NCI-H1930 (cell line): ENCODE measurements at regions not wholly inside any gene's neighbourhood (a gene's known extent, or its start where the extent isn't known, plus 50 kb on each side); places are given as distances from the start of the nearest gene placed in this dataset.
"Not testable (repeated sequence)": the region's sequence is repeated elsewhere in the genome, so short reads cannot be mapped to it uniquely, and the experiment has no call there.

Experiments used
- DNase-seq, 2 experiments: peaks; one replicate each; lab custom pipeline; 2025; lab: John Stamatoyannopoulos, UW

DNA sequence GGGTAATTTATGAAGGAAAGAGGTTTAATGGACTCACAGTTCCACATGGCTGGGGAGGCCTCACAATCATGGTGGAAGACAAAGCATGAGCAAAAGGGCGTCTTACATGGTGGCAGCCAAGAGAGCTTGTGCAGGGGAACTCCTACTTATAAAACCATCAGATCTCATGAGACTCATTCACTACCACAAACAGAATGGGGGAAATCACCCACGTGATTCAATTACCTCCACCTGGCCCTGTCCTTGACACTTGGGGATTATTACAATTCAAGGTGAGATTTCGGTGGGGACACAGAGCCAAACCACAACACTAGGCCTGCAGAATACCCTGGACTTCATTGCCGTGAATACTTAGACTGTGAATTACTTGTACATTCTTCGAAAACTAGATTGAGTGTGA, 431.7 kb upstream of the TENM3 start:
- not testable (repeated sequence) for DNase-seq

- no peak for DNase-seq
These were observed 423.3 kb upstream of the TENM3 start for GRCh38 chr4:181819946-181820345.

GRCh38 chr4:181820553-181820952, 422.6 kb upstream of the TENM3 start:
- DNase-seq = peak; percentile 33 to 69

DNA sequence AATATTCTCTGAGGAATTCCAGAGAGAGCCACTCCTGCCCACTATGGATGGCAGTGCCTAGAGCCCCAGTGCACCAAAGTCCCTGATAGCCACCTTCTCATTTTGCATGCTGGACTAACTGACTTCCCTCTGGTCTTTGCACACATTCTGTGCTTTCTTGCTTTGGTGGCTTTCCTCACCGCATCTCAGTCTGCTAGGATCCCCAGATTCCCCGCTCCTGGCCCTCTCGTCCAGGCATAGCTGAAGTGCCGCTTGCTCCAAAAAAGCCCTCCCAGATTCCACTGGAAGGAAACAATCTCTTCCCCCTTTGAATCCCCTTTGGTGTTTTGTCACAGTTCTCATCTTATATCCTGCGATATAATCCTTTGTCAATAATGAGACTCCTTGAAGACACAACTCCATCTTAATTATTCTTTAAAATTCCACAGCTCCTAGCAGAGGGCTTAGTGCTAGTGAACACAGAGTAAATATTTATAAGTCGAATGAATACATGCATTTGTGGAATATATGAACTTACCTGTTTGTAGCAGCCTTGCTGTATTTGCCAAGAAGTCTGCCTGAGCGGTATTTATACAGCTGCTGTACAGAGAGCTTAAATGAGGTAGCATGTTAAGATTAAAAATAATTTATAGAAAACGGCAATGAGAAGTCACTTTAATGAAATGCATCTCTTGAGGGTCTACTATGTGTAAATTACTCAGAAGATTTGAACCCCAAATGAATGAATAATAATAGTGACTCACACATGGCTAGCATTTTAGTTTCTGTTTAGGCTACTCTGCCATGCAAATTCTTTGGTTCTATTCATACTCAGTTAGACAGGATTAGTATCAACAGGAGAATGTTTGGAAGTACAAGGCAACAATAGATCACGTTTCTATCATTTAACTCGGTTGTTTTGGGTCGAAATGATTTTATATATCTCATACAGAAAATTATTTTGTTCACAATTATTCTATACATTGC, 421.9 kb upstream of the TENM3 start:
- peak in 1 of 2 experiments; percentile 13 for DNase-seq

DNA sequence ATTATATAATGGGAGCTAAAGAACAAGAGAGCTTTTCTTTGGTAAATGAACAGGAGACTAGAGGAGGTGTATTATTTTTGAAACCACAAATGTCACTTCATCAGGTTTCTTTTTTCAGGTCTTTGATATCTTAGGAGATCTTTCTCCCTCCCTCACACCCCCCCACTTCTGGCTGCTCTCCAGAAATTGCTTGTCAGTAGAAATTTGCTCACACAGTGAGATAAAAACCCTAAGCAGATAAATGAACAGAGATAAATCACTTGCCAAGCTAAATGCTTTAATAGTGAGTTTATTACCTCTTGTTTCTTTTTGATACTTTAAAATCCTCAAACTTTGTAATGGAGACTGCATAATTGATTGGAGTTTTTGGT, 421.2 kb upstream of the TENM3 start:
- DNase-seq = no peak

GRCh38 chr4:181823183-181823582, 420.0 kb upstream of the TENM3 start:
- DNase-seq = no peak

- DNase-seq = no peak
These were observed 419.6 kb upstream of the TENM3 start for GRCh38 chr4:181823645-181824044.

DNA sequence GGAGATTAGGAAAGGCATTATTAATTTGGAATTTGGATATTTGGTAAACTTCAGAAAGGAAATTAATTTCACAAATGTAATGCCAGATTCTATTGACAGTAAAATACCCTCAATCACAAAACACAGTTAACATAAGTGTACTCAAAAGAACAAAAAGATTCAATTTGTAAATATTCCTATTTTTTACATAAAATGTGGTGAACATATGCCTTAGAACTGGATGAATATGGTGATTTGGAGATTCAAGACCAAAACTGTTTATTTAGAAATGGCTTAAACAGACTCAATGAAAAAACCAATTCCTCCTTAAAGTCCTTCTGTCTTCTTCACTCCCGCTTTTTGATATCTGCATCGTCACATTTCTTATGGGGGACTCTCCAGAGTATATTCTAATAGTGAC, 417.6 kb upstream of the TENM3 start:
- no peak for DNase-seq

DNA sequence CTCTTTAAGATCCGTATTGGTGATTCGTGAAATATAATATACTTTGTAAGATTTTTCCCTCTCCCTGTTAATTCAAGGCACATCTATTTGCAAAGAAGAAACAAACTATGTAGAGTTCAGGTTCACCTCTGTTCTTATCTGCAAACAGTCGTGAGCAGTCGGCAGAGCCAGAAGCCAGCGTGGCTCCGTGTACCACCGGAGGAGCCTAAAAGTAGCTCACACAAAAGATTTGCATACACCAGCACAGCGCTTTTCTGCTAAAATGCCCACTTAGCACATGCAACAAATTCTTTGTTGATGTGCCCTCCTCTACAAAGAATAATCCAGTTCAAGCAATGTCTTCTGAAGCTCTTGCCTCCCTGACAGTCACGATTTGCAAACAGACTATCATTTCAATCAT, 416.0 kb upstream of the TENM3 start:
- DNase-seq = no peak

DNA sequence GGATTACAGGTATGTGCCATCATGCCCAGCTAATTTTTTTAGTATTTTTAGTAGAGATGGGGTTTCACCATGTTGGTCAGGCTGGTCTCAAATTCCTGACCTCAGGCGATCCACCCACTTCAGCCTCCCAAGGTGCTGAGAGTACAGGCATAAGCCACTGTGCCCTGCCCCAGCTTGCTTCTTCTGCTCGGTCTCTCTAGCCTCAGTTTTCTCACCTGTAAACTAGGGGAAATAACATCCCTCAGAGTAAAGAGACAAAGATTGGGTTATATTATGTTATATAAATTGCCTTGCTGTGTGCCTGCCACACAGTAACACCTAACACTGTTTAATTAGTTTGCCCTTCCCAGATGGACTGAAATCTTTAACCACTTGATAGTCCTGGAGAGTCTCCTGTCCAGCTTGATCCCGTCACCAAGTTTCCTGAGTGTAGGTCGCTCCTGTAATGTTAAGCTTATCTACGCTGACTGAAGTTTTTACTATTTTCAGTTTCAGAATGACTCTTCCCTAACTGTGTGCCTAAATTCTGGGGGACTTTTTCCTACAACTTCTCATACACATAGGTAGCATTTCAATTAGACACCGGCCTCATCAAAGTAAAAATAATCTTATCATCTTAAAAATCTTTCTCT, 412.7 kb upstream of the TENM3 start:
- no peak for DNase-seq

- no peak for DNase-seq
These were observed 409.1 kb upstream of the TENM3 start for GRCh38 chr4:181834071-181834470.

- no peak for DNase-seq
These were observed 407.9 kb upstream of the TENM3 start for GRCh38 chr4:181835348-181835747.

- no peak for DNase-seq
These were observed 404.9 kb upstream of the TENM3 start for GRCh38 chr4:181838253-181838652.

GRCh38 chr4:181843797-181844196, 399.4 kb upstream of the TENM3 start:
- not testable (repeated sequence) for DNase-seq

DNA sequence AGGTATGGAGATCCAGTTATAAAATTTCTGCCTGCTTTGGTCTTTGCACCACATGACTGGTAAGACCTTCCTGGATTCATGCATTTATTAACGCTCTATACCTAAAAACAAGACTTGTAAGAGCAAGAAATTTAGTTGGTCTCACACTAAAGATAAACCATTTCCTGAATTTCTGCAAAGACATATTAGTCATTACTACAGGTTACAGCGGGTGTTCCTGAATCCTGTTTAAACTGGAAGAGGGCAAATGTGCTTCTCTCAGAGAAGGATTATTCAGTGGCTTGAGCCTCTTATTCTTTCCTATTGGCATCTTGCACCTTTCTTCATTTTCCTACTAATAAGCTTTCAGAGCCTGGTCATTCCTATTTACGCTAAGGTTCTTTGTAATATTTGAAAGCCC, 397.6 kb upstream of the TENM3 start:
- no peak for DNase-seq

DNA sequence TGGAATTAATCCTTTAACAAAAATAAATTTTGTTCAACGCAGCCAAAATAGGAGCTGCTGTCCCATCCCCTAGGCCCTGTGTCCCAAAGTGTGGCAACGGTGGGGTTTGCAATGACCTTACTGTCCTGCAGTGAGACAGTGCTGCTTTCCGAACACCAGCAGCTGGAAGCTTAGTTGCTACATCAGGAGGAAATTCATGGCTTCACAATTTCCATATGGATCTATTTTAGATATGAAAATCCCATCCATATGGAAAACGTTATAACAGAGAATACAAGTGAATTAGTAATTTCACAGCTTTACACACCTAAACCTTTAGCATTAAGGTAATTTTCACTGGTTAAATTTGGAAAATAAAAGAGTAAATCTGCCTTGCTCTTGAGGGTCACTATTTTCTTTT, 396.3 kb upstream of the TENM3 start:
- DNase-seq = no peak

DNA sequence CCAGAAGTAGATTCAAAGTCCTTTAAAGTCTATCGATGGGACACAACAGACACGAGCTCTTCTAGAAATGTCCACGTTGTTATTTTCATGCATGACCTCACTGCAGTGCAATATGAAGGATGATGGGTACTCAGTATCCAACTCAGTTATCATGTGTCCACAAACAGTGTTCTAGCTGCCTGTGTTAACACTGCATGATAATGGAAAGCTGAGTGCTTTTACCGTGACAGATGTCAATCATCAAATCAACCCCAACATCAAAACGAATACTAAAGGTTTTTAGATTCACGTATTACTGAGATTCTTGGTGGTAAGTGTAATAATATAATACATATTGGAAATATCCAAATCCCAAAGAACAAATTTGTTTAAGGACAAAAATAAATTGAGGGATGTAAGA, 394.8 kb upstream of the TENM3 start:
- DNase-seq = no peak

DNA sequence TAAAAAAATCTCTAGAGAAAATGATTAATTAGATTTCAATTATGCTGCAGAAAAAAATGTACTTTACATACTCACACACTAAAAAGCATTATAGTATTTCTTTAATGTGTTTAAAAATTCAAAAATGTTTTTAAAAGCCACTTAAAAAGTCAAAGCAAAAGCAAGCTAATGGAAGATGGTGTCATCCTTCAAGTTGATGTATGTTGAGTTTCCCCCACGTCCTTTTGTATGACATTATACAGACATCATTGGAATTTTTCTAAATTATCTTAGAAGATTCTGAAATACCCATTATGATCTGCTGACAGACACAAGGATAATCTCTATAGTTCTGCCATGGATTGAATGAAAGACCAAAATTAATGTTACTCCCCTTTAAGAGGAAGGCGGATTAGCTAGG, 393.7 kb upstream of the TENM3 start:
- no peak for DNase-seq

- no peak for DNase-seq
These were observed 389.2 kb upstream of the TENM3 start for GRCh38 chr4:181853881-181854511.

DNA sequence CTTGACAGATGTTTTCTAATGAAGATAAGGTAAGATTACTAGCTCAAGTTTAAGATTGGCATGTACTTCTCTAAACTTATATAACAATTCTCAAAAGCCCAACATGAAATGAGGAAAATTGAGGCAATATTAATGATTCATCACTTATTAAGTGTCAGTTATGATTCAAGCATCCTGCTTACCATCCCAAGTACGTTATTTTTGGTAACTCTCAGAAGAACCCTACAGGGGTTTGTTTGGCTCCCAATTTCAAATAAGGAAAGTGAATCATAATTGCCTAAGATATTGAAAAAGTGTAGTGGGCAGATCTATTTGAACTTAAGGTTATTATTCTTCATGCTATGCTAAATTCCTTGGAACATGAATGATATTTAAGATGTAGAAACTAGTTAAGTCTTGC, 387.9 kb upstream of the TENM3 start:
- no peak for DNase-seq

DNA sequence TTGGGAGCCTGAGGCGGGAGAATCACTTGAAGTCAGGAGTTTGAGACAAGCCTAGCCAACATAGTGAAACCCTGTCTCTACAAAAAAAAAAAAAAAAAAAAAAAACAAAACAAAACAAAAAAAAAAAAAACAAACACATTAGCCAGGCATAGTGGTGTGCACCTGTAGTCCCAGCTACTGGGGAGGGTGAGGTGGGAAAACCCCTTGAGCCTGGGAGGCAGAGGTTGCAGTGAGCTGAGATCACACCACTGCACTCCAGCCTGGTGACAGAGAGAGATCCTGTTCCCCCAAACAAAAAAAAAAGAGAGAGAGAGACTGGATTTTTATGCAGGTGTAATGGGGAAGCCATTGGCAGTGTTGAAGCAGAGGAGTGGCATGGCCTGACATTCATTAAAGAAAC, 385.7 kb upstream of the TENM3 start:
- DNase-seq = not testable (repeated sequence)

DNA sequence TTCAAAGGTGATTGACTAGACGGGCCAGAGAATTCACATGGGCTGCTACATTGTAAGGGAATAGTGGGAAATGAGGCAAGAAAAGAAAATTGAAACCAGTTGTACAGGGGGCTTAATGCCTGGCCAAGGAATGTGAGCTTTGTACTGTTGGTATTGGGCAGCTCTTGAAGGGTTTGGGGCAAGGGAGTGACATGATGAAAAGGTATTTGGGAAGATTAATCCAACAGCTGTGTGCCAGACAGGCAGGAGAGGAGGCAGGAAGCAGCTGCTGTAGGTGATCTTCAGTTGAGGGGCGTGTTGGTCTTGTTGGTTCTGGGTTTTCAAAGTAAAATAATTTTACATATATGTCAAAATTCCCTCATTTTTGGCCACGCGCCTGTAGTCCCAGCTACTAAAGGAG, 384.5 kb upstream of the TENM3 start:
- no peak for DNase-seq

- no peak for DNase-seq
These were observed 383.8 kb upstream of the TENM3 start for GRCh38 chr4:181859439-181859838.
